OCI-LY7 (cell line): ENCODE measurements at regions not wholly inside any gene's neighbourhood (a gene's known extent, or its start where the extent isn't known, plus 50 kb on each side); places are given as distances from the start of the nearest gene placed in this dataset.

Source experiments
- EZH2phosphoT487 ChIP-seq: fragments of 200-600 bp; sonication (generic); IDR thresholded peaks from 2 replicates; pipeline ENCODE4 v1.6.1; 2018; ENCODE audit warnings: low read depth, borderline replicate concordance, mild to moderate bottlenecking, mixed run types, antibody characterized with exemption, low read length, moderate library complexity, mixed read lengths
- TF ChIP-seq, protein P1 (sequence below): fragments of 200-600 bp; sonication (generic); conservative IDR thresholded peaks from 2 replicates; pipeline ENCODE4 v1.5.1; 2014; ENCODE audit warnings: mild to moderate bottlenecking, antibody characterized with exemption, low read length, moderate library complexity, mixed read lengths

- TF ChIP-seq, protein P1, sequence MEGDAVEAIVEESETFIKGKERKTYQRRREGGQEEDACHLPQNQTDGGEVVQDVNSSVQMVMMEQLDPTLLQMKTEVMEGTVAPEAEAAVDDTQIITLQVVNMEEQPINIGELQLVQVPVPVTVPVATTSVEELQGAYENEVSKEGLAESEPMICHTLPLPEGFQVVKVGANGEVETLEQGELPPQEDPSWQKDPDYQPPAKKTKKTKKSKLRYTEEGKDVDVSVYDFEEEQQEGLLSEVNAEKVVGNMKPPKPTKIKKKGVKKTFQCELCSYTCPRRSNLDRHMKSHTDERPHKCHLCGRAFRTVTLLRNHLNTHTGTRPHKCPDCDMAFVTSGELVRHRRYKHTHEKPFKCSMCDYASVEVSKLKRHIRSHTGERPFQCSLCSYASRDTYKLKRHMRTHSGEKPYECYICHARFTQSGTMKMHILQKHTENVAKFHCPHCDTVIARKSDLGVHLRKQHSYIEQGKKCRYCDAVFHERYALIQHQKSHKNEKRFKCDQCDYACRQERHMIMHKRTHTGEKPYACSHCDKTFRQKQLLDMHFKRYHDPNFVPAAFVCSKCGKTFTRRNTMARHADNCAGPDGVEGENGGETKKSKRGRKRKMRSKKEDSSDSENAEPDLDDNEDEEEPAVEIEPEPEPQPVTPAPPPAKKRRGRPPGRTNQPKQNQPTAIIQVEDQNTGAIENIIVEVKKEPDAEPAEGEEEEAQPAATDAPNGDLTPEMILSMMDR, result no peak
- TF ChIP-seq EZH2phosphoT487, result no peak
Measured at GRCh38 chr12:90449611-90450010, 505.4 kb downstream of the CCER1 start.
